ENCODE measurements at regions not wholly inside any gene's neighbourhood (a gene's known extent, or its start where the extent isn't known, plus 50 kb on each side); places are given as distances from the start of the nearest gene placed in this dataset.

- Histone ChIP-seq H2BK120ac (replicated peaks; ENCODE audit: low read depth, low read length) (no peak overlapping the region), H3K4me3 (ENCODE audit: extremely low read depth in 1 of 4, insufficient read depth in 2 of 4, low read depth in 3 of 4, low read length in 4 of 4) (no peak overlapping the region), H3K27me3 (replicated peaks in 1 of 4; ENCODE audit: control insufficient read depth in 3 of 4, extremely low read depth in 1 of 4, insufficient read depth in 3 of 4, low read length in 3 of 4) (no peaks in the 10 kb centered on the region), H3K9me3 (ENCODE audit: insufficient read depth in 2 of 2, low read depth in 1 of 2, low read length in 1 of 2) (no peaks in the 10 kb centered on the region), H2AK5ac (ENCODE audit: low read depth, low read length) (no peak overlapping the region), H3K36me3 (ENCODE audit: control insufficient read depth in 2 of 4, insufficient read depth in 4 of 4, low read length in 3 of 4) (no peaks in the 10 kb centered on the region), H2BK15ac (ENCODE audit: low read length) (no peak overlapping the region), H3K23me2 (ENCODE audit: low read depth, low read length) (0 out of 2 replicates have a peak, but pooled peaks cover 2% of the 10 kb centered on the region), H3K27ac (ENCODE audit: low read depth, low read length) (no peak overlapping the region), H3K4ac (replicated peaks; ENCODE audit: insufficient read length, low read depth, low read length) (no peak overlapping the region), H4K5ac (ENCODE audit: insufficient read length, low read depth, low read length) (no peak overlapping the region), H3K18ac (ENCODE audit: extremely low read depth, low read length) (no peak overlapping the region), H3K4me2 (ENCODE audit: insufficient read depth in 1 of 2, low read depth in 2 of 2, low read length in 2 of 2) (no peak overlapping the region), H4K8ac (ENCODE audit: extremely low read depth, insufficient read depth, low read length) (no peak overlapping the region), H3K56ac (replicated peaks; ENCODE audit: insufficient read length, low read depth, low read length) (no peak overlapping the region), H3K4me1 (replicated peaks in 1 of 4; ENCODE audit: control insufficient read depth in 3 of 4, insufficient read depth in 4 of 4, low read length in 3 of 4) (peaks cover 0 to 1% (median 0%) of the 10 kb centered on the region in 4 experiments; a peak in 2 of 7 replicates), H4K20me1 (replicated peaks in 1 of 2; ENCODE audit: control insufficient read depth in 1 of 2, insufficient read depth in 2 of 2, low read length in 2 of 2) (no peaks in the 10 kb centered on the region), H3K23ac (ENCODE audit: insufficient read length) (no peak overlapping the region), H4K91ac (replicated peaks; ENCODE audit: insufficient read length, low read length) (no peak overlapping the region), H3K9ac (replicated peaks in 1 of 4; ENCODE audit: extremely low read depth in 1 of 4, low read depth in 3 of 4, low read length in 3 of 4) (no peak overlapping the region), H2AFZ (ENCODE audit: low read length) (no peak overlapping the region), H2BK5ac (ENCODE audit: low read depth, low read length) (no peak overlapping the region), H3K14ac (ENCODE audit: insufficient read length) (no peak overlapping the region), H2BK20ac (ENCODE audit: low read length) (no peak overlapping the region), H3K79me2 (ENCODE audit: control insufficient read depth in 1 of 2, insufficient read depth in 2 of 2, low read length in 2 of 2) (no peaks in the 10 kb centered on the region), H3K79me1 (ENCODE audit: low read depth, low read length) (no peaks in the 10 kb centered on the region), H2BK12ac (ENCODE audit: low read depth, low read length) (no peak overlapping the region)
- CTCF ChIA-PET (ENCODE audit: partially characterized antibody): no interaction called here
- no peak for DNase-seq (ENCODE audit: low read depth in 1 of 2, low spot score in 2 of 2)
- no peak for FAIRE-seq
- POLR2A ChIA-PET (ENCODE audit: partially characterized antibody): no interaction called here
- 90% methylated on average over 6 of the region's 6 CpGs; no CpG with 5 or more reads in 1 of the 2 experiments for WGBS, 2 experiments (ENCODE audit: extremely low coverage in 1 of 2, insufficient coverage in 1 of 2, insufficient read length in 1 of 2, insufficient replicate concordance in 2 of 2, low coverage in 1 of 2, low lambda C conversion rate in 2 of 2, missing lambda C conversion rate in 1 of 2)
- TF ChIP-seq KDM1A (IDR thresholded peaks at IDR 0.05; ENCODE audit: borderline replicate concordance, low read length) (no peak), TAF1 (IDR thresholded peaks at IDR 0.05; ENCODE audit: low read depth, low read length) (no peak), BRCA1 (IDR thresholded peaks at IDR 0.05; ENCODE audit: low read depth, low read length) (no peak), SP2 (IDR thresholded peaks at IDR 0.05; ENCODE audit: low read length) (no peak), MAFK (IDR thresholded peaks at IDR 0.05; ENCODE audit: low read depth, low read length) (no peak), SAP30 (IDR thresholded peaks at IDR 0.05; ENCODE audit: insufficient read depth, insufficient replicate concordance, low read length) (no peak), SIRT6 (IDR thresholded peaks at IDR 0.05; ENCODE audit: low read length) (no peak), EP300 (IDR thresholded peaks at IDR 0.05; ENCODE audit: borderline replicate concordance in 1 of 2, low read depth in 2 of 2, low read length in 2 of 2) (no peak), PHF8 (conservative IDR thresholded peaks at IDR 0.05; ENCODE audit: low read depth, low read length) (no peak), EZH2 (IDR thresholded peaks at IDR 0.05; ENCODE audit: low read depth, low read length, severe bottlenecking) (no peak), KDM4A (IDR thresholded peaks at IDR 0.05; ENCODE audit: low read depth, low read length, severe bottlenecking) (no peak), ASH2L (IDR thresholded peaks at IDR 0.05; ENCODE audit: low read length) (no peak), CBX8 (IDR thresholded peaks at IDR 0.05; ENCODE audit: borderline replicate concordance, low read depth, low read length) (no peak), MAX (IDR thresholded peaks at IDR 0.05) (no peak), HDAC2 (IDR thresholded peaks at IDR 0.05; ENCODE audit: borderline replicate concordance in 1 of 2, low read depth in 2 of 2, low read length in 2 of 2) (no peak)
These were observed 75.3 kb upstream of the COX10 start for GRCh38 chr17:13994050-13994449.

Measured in H1 (cell line).